CD4-positive, alpha-beta T cell (primary cell): ENCODE measurements at regions not wholly inside any gene's neighbourhood (a gene's known extent, or its start where the extent isn't known, plus 50 kb on each side); places are given as distances from the start of the nearest gene placed in this dataset.

Experiments used
- ATAC-seq: fragments of 200-7000 bp; cut with Tn5 transposase; one replicate; pipeline ENCODE4 v1.10.0; 2022; ENCODE audit warnings: mild to moderate bottlenecking; ENCODE audit not compliant: poor library complexity
- CTCF ChIA-PET: fragments of 350-600 bp; sonication (Branson Sonifier 250); formaldehyde crosslinking; loops from one replicate; lab custom pipeline; 2021; ENCODE audit warnings: antibody characterized with exemption, inconsistent platforms; lab: Charles Lee
- POLR2A ChIA-PET: fragments of 350-600 bp; sonication (Branson Sonifier 250); formaldehyde crosslinking; loops from one replicate; lab custom pipeline; 2021; ENCODE audit warnings: antibody characterized with exemption, inconsistent platforms; lab: Charles Lee
- DNase-seq, 14 experiments: peaks; one replicate each; pipeline ENCODE4 v3.0.0-alpha.2; 2013 to 2020; ENCODE audit warnings: mixed read lengths in 2 of 14
- H3K27ac ChIP-seq, 2 donors: one replicate each; pipeline versions ENCODE4 v1.5.1 to v1.7.0; 2013; ENCODE audit warnings: low read length in 2 of 2, low read depth in 1 of 2, mild to moderate bottlenecking in 1 of 2
- H3K27me3 ChIP-seq, 2 experiments: 1 replicate in 1 of 2; 2 replicates in 1 of 2; pipeline versions ENCODE4 v1.6.1 to v1.7.0; 2013; ENCODE audit warnings: low read length in 2 of 2, control low read depth in 1 of 2, mild to moderate bottlenecking in 1 of 2, moderate library complexity in 1 of 2; ENCODE audit not compliant: insufficient read depth in 2 of 2, control insufficient read depth in 1 of 2
- H3K36me3 ChIP-seq: one replicate; pipeline ENCODE4 v1.6.1; 2013; ENCODE audit warnings: low read length, control low read depth; ENCODE audit not compliant: insufficient read depth
- H3K4me1 ChIP-seq: one replicate; pipeline ENCODE4 v1.6.1; 2013; ENCODE audit warnings: low read length, control low read depth; ENCODE audit not compliant: insufficient read depth
- H3K4me3 ChIP-seq: one replicate; pipeline ENCODE4 v1.5.1; 2013; ENCODE audit warnings: mild to moderate bottlenecking, low read length, moderate library complexity
- H3K9me3 ChIP-seq, 2 experiments: 1 replicate in 1 of 2; 2 replicates in 1 of 2; pipeline versions ENCODE4 v1.6.1 to v1.7.0; 2013; ENCODE audit warnings: low read length in 2 of 2, mild to moderate bottlenecking in 2 of 2, control low read depth in 1 of 2, moderate library complexity in 1 of 2; ENCODE audit not compliant: control insufficient read depth in 1 of 2, insufficient read depth in 1 of 2
- H3K27ac Mint-ChIP-seq: one replicate; pipeline ENCODE4 v1.8.0; 2020; ENCODE audit warnings: mixed read lengths
- H3K27me3 Mint-ChIP-seq: one replicate; pipeline ENCODE4 v1.8.0; 2021; ENCODE audit warnings: mixed read lengths
- H3K36me3 Mint-ChIP-seq: one replicate; pipeline ENCODE4 v1.8.0; 2021; ENCODE audit warnings: low read depth, mixed read lengths
- H3K4me1 Mint-ChIP-seq: one replicate; pipeline ENCODE4 v1.8.0; 2021; ENCODE audit warnings: low read depth, mixed read lengths
- H3K4me3 Mint-ChIP-seq: one replicate; pipeline ENCODE4 v1.8.0; 2020; ENCODE audit warnings: mild to moderate bottlenecking, mixed read lengths
- H3K9me3 Mint-ChIP-seq: one replicate; pipeline ENCODE4 v1.8.0; 2020; ENCODE audit warnings: mixed read lengths
- CTCF ChIP-seq: fragments of 200-600 bp; IDR thresholded peaks from one replicate; pipeline ENCODE4 v1.8.0; 2022; ENCODE audit warnings: antibody characterized with exemption, mild to moderate bottlenecking
- intact Hi-C, 2 experiments: fragments of 100-400 bp; cut with DNase I in 1 of 2; cut with micrococcal nuclease in 1 of 2; formaldehyde crosslinking; loops; one replicate each; pipeline versions ENCODE4 v1.15.1 to v1.9.0; 2023 to 2025; cut with DNase I, micrococcal nuclease

GRCh38 chr18:33957707-33958106, 267.0 kb downstream of the NOL4 start:
- POLR2A ChIA-PET = no interaction called here
- Mint-ChIP-seq H3K4me3 (no peak overlapping the region), H3K4me1 (no peaks in the 10 kb centered on the region), H3K36me3 (no peaks in the 10 kb centered on the region), H3K27me3 (no peaks in the 10 kb centered on the region), H3K27ac (no peak overlapping the region), H3K9me3 (peaks cover 11% of the 10 kb centered on the region)
- Histone ChIP-seq H3K27ac (no peak overlapping the region), H3K9me3 (no peaks in the 10 kb centered on the region), H3K36me3 (no peaks in the 10 kb centered on the region), H3K4me3 (no peak overlapping the region), H3K4me1 (no peaks in the 10 kb centered on the region), H3K27me3 (no peaks in the 10 kb centered on the region)
- intact Hi-C loops = no loop called here
- no peak for TF ChIP-seq CTCF
- DNase-seq (no peak), ATAC-seq (no peak)
- CTCF ChIA-PET = no interaction called here

- DNase-seq = no peak
- Mint-ChIP-seq H3K27me3 (no peaks in the 10 kb centered on the region), H3K9me3 (peaks cover 10% of the 10 kb centered on the region), H3K4me3 (no peak overlapping the region), H3K27ac (no peak overlapping the region), H3K4me1 (no peaks in the 10 kb centered on the region), H3K36me3 (no peaks in the 10 kb centered on the region)
- Histone ChIP-seq H3K4me3 (no peak overlapping the region), H3K4me1 (no peaks in the 10 kb centered on the region), H3K27me3 (no peaks in the 10 kb centered on the region), H3K27ac (no peak overlapping the region), H3K36me3 (no peaks in the 10 kb centered on the region), H3K9me3 (no peaks in the 10 kb centered on the region)
- TF ChIP-seq CTCF = no peak
- no peak for ATAC-seq
- ChIA-PET CTCF (no interaction called here), POLR2A (no interaction called here)
- intact Hi-C loops = no loop called here
Measured at GRCh38 chr18:33951031-33951430, 273.7 kb downstream of the NOL4 start.

GRCh38 chr18:33946336-33946735, 278.4 kb downstream of the NOL4 start:
- no peaks in the 10 kb centered on the region for H3K27me3 Mint-ChIP-seq
- H3K4me3 ChIP-seq = no peak overlapping the region
- H3K4me1 ChIP-seq = no peaks in the 10 kb centered on the region
- DNase-seq = no peak
- no peak for ATAC-seq
- no peak overlapping the region for H3K27ac ChIP-seq
- H3K27ac Mint-ChIP-seq = no peak overlapping the region
- H3K9me3 Mint-ChIP-seq = peaks cover 10% of the 10 kb centered on the region
- no peaks in the 10 kb centered on the region for H3K27me3 ChIP-seq
- ChIA-PET POLR2A (no interaction called here), CTCF (no interaction called here)
- no peaks in the 10 kb centered on the region for H3K36me3 ChIP-seq
- TF ChIP-seq CTCF = no peak
- no peaks in the 10 kb centered on the region for H3K9me3 ChIP-seq
- no peaks in the 10 kb centered on the region for H3K36me3 Mint-ChIP-seq
- intact Hi-C loops = no loop called here
- no peaks in the 10 kb centered on the region for H3K4me1 Mint-ChIP-seq
- no peak overlapping the region for H3K4me3 Mint-ChIP-seq
